Hepatocyte (in vitro differentiated cells): ENCODE measurements at regions not wholly inside any gene's neighbourhood (a gene's known extent, or its start where the extent isn't known, plus 50 kb on each side); places are given as distances from the start of the nearest gene placed in this dataset.

ENCODE experiments used
- EZH2 ChIP-seq: fragments of 200-600 bp; sonication (generic); IDR thresholded peaks from 2 replicates; pipeline ENCODE4 v1.6.1; 2016; ENCODE audit warnings: antibody characterized with exemption, mild to moderate bottlenecking, borderline replicate concordance
- TF ChIP-seq, protein P1 (sequence below): fragments of 200-600 bp; sonication (generic); IDR thresholded peaks from 2 replicates; pipeline ENCODE4 v1.5.1; 2016; ENCODE audit warnings: antibody characterized with exemption, mild to moderate bottlenecking; ENCODE audit not compliant: poor library complexity

DNA sequence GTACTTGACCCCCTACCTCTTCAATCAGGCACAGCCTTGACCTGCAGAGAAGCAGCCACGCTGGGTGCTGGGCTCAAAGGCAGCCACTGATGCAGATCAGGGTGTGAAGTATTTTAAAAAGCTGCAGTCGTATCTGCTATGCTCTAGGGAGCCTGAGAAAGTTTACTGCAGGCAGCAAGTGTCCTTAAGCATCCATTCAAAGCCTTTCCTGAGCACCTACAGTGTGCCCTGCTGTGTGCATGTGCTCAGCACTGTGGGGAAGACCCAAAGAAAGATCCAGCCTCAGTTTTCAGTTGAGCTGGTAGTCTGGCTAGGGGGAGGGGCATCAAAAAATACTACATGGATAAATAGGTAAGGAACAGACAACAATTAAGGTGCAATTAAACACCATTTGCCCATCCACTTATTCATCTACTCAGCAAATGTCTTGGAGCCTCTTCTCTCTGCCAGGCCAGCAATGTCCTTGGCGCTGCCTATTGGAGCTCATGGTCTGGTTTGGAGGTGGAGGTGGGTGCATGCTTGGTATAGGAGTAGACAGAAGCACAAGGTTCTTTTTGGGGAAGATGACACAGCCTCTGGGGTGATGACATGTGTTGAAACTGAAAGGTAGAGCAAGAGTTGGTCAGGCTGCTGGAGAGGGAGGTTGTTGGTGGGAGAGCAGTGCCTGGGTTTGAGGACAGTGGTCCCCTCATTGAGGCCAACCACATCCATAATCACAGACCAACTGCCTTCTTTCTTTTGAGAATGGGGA, 85.9 kb upstream of the PRR23C start:
- TF ChIP-seq, protein P1, sequence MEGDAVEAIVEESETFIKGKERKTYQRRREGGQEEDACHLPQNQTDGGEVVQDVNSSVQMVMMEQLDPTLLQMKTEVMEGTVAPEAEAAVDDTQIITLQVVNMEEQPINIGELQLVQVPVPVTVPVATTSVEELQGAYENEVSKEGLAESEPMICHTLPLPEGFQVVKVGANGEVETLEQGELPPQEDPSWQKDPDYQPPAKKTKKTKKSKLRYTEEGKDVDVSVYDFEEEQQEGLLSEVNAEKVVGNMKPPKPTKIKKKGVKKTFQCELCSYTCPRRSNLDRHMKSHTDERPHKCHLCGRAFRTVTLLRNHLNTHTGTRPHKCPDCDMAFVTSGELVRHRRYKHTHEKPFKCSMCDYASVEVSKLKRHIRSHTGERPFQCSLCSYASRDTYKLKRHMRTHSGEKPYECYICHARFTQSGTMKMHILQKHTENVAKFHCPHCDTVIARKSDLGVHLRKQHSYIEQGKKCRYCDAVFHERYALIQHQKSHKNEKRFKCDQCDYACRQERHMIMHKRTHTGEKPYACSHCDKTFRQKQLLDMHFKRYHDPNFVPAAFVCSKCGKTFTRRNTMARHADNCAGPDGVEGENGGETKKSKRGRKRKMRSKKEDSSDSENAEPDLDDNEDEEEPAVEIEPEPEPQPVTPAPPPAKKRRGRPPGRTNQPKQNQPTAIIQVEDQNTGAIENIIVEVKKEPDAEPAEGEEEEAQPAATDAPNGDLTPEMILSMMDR, result no peak
- TF ChIP-seq EZH2, result no peak
